Activated CD8-positive, alpha-beta memory T cell treated with anti-CD3 and anti-CD28 coated beads, Interleukin-2, amount 10 ng/mL, durations not matched to agents 7 days and 5 days (primary cell): ENCODE measurements at regions not wholly inside any gene's neighbourhood (a gene's known extent, or its start where the extent isn't known, plus 50 kb on each side); places are given as distances from the start of the nearest gene placed in this dataset.

Experiments used
- ATAC-seq: fragments of 150-1000 bp; cut with Tn5 transposase; one replicate; pipeline ENCODE4 v1.10.0; 2021; ENCODE audit warnings: moderate library complexity
- CTCF ChIA-PET: fragments of 350-600 bp; sonication (Branson Sonifier 250); formaldehyde crosslinking; loops from one replicate; lab custom pipeline; 2021; ENCODE audit warnings: antibody characterized with exemption; lab: Charles Lee
- DNase-seq: peaks from one replicate; pipeline ENCODE4 v3.0.0-alpha.2; 2020
- H3K27ac Mint-ChIP-seq: one replicate; pipeline ENCODE4 v1.8.0; 2021; ENCODE audit warnings: mild to moderate bottlenecking, mixed read lengths
- H3K27me3 Mint-ChIP-seq: one replicate; pipeline ENCODE4 v1.8.0; 2021; ENCODE audit warnings: mixed read lengths
- H3K36me3 Mint-ChIP-seq: one replicate; pipeline ENCODE4 v1.8.0; 2021; ENCODE audit warnings: mild to moderate bottlenecking, mixed read lengths
- H3K4me1 Mint-ChIP-seq: one replicate; pipeline ENCODE4 v1.8.0; 2021; ENCODE audit warnings: mixed read lengths
- H3K4me3 Mint-ChIP-seq: one replicate; pipeline ENCODE4 v1.8.0; 2021; ENCODE audit warnings: mild to moderate bottlenecking, moderate library complexity, mixed read lengths
- H3K9me3 Mint-ChIP-seq: one replicate; pipeline ENCODE4 v1.8.0; 2022; ENCODE audit warnings: low read depth, mixed read lengths

GRCh38 chr2:241974096-241974495 is 104.6 kb downstream of the RTP5 start:
- CTCF ChIA-PET = no interaction called here

DNA sequence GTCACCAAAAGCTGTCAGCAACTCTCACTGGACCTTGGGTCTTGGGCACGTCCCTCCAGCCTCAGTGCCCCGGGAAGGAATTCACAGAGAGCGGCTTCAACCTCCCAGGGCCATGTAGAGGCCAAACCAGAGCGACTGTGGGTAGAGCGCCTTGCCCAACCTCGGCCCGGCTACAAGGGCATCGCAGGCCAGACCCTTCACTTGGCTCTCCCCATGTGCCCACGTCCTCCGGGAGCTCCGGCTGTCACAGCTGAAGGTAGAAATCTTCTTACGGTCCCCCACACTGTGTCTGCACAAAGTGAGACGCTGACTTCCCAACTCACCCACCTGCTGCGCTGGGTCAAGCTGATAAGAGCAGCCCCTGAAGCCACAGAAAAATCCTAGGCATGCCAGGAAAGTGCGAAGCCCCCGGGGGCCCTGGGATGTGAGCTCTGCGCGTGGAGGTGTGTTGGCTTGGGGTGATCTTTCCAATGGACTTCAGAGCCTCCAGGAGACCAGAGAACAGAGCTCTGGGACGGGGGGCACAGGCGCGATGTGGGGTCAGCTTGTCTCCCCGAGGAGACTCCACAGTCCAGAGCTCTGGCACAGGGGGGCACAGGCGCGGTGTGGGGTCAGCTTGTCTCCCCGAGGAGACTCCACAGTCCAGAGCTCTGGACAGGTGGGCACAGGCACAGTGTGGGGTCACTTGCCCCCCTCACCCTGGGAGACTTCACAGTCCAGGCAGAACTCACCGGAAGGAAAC is 105.5 kb downstream of the RTP5 start:
- H3K4me3 Mint-ChIP-seq = no peak overlapping the region
- no peak for ATAC-seq
- no peaks in the 10 kb centered on the region for H3K9me3 Mint-ChIP-seq
- DNase-seq = no peak
- H3K4me1 Mint-ChIP-seq = no peaks in the 10 kb centered on the region
- no peaks in the 10 kb centered on the region for H3K27me3 Mint-ChIP-seq
- no peak overlapping the region for H3K27ac Mint-ChIP-seq
- CTCF ChIA-PET = no interaction called here
- peaks cover 6% of the 10 kb centered on the region for H3K36me3 Mint-ChIP-seq

More at GRCh38 chr2:241974096-241974495, 104.6 kb downstream of the RTP5 start:
- ATAC-seq (no peak), DNase-seq (no peak)
- no peaks in the 10 kb centered on the region for H3K9me3 Mint-ChIP-seq
- H3K27me3 Mint-ChIP-seq = no peaks in the 10 kb centered on the region
- no peak overlapping the region for H3K27ac Mint-ChIP-seq
- H3K4me1 Mint-ChIP-seq = no peaks in the 10 kb centered on the region
- H3K36me3 Mint-ChIP-seq = peaks cover 6% of the 10 kb centered on the region
- no peak overlapping the region for H3K4me3 Mint-ChIP-seq

- no peaks in the 10 kb centered on the region for H3K4me1 Mint-ChIP-seq
- H3K27me3 Mint-ChIP-seq = no peaks in the 10 kb centered on the region
- no peak overlapping the region for H3K4me3 Mint-ChIP-seq
- no peak for DNase-seq
- H3K36me3 Mint-ChIP-seq = peaks cover 6% of the 10 kb centered on the region
- H3K27ac Mint-ChIP-seq = no peak overlapping the region
- no peak for ATAC-seq
- H3K9me3 Mint-ChIP-seq = no peaks in the 10 kb centered on the region
- CTCF ChIA-PET = no interaction called here
Measured at GRCh38 chr2:241975593-241976284, 106.2 kb downstream of the RTP5 start.

DNA sequence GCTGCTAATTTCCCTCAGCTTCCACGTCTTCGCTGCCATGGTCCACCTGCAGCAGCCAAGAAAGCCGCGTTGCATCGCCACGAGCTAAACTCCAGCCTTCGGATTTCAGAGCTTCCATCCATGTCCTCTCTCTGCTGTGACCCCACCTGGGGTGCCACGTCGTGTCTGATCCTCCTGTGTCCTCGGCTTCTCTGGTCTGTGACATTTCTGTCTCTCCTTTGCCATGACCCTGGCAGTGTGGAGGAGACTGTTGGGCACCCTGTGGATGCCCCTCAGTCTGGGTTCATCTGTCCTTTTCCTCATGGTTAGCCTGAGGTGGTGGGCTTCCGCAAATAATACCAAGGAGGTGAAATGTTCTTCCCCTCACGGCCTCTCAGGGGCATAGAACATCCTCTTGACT is 106.8 kb downstream of the RTP5 start:
- no peak overlapping the region for H3K27ac Mint-ChIP-seq
- DNase-seq (no peak), ATAC-seq (no peak)
- no peak overlapping the region for H3K4me3 Mint-ChIP-seq
- CTCF ChIA-PET = no interaction called here
- H3K4me1 Mint-ChIP-seq = no peaks in the 10 kb centered on the region
- peaks cover 6% of the 10 kb centered on the region for H3K36me3 Mint-ChIP-seq
- no peaks in the 10 kb centered on the region for H3K27me3 Mint-ChIP-seq
- no peaks in the 10 kb centered on the region for H3K9me3 Mint-ChIP-seq

DNA sequence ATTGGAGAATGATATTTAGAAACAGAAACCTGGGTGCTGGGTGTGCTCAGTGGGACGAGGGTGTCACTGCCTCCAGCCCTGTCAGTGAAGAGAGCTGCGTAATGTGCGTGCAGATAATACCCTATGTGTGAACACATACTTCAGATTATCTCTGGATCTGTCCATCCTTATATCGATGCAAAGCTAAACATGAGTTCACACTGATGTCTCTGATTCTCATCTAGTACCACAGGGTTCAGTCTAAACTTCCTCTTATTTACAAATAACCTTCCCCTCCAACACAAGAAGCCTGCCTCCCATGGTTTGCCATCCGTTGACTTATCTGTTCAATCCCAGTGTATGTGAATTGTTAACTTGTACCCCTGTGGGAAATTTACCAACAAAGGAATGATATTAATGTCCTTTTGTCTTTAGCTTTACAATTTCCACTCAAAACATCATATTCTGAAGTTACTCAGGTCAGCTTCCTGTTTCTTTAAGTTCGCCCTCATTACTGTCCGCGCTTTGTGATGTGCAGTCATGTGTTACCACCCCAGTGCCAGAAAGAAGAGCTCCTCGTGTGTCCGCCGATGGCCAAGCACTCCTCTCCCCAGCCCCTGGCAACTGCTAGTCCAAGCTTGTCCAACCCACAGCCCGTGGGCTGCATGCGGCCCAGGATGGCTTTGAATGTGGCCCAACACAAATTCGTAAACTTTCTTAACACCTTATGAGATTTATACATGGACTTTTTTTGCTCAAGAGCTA is 108.2 kb downstream of the RTP5 start:
- CTCF ChIA-PET = interaction anchor here (1.1 to 3.4 kb wide), 2 partner anchors 12 to 26 kb away, joined by 3 to 19 read pairs; no protein-coding TSS in a partner anchor
- Mint-ChIP-seq H3K4me3 (no peak overlapping the region), H3K36me3 (peaks cover 3% of the 10 kb centered on the region), H3K4me1 (no peaks in the 10 kb centered on the region), H3K27me3 (no peaks in the 10 kb centered on the region), H3K9me3 (no peaks in the 10 kb centered on the region), H3K27ac (no peak overlapping the region)
- no peak for ATAC-seq
- DNase-seq = peak; percentile 18

DNA sequence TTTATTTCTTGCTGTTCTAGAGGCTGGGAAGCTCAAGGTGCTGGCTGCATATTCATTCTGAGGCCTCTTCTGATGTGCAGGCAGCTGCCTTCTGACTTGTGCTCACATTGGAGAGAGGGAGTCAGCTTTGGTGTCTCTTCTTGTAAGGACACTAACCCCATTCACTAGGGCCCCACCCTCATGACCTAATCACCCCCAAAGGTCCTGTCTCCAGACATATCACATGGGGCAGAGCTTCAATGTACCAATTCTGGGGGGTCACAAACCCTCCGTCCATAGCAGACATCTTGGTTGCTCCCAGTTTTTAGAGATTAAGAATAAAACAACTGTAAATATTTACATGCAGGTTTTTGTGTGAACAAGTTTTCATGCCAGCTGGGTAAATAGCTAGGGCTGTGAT is 109.1 kb downstream of the RTP5 start:
- no peak for DNase-seq
- H3K36me3 Mint-ChIP-seq = no peaks in the 10 kb centered on the region
- H3K4me1 Mint-ChIP-seq = no peaks in the 10 kb centered on the region
- no peaks in the 10 kb centered on the region for H3K9me3 Mint-ChIP-seq
- no peak for ATAC-seq
- no peaks in the 10 kb centered on the region for H3K27me3 Mint-ChIP-seq
- H3K27ac Mint-ChIP-seq = no peak overlapping the region
- no peak overlapping the region for H3K4me3 Mint-ChIP-seq
- CTCF ChIA-PET = interaction anchor here (1.1 to 3.4 kb wide), 2 partner anchors 13 to 27 kb away, joined by 3 to 19 read pairs; no protein-coding TSS in a partner anchor

- Mint-ChIP-seq H3K4me3 (no peak overlapping the region), H3K27me3 (no peaks in the 10 kb centered on the region)
- no peak for ATAC-seq
Measured at GRCh38 chr2:241980193-241980592, 110.7 kb downstream of the RTP5 start.

DNA sequence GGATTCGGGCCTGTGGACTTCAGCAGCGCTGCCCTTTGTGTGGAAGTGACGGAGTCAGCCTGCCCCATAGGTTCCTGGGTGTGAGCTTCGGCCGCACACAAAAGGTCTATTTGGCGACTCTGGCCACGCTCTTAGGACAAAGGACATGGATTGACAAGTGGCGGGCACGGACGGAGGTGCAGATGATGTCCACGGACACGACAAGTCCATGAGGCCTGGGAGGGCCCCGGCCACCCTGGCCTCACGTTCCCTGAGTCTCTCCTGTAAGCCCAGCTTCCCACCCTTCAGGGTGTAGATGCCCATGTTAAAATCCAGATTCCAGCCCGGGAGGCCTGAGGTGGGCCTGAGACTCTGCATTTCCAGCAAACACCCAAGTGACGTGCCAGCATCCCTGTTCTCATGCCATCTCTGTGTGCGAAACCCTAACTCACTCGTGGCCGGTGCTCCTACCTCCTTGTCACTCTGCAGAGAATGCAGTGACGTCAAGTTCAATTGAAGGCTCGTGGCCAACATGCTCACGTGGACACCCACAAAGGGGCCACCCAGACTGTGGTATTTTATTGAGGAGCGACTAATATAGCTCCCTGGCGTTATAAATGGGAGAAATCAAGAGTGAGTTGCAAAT is 111.7 kb downstream of the RTP5 start:
- peaks cover 5% of the 10 kb centered on the region for H3K27me3 Mint-ChIP-seq
- H3K27ac Mint-ChIP-seq = no peak overlapping the region
- H3K36me3 Mint-ChIP-seq = no peaks in the 10 kb centered on the region
- CTCF ChIA-PET = no interaction called here
- no peak overlapping the region for H3K4me3 Mint-ChIP-seq
- ATAC-seq (no peak), DNase-seq (peak; percentile 27)
- no peaks in the 10 kb centered on the region for H3K9me3 Mint-ChIP-seq
- peaks cover 8% of the 10 kb centered on the region for H3K4me1 Mint-ChIP-seq

More at GRCh38 chr2:241980193-241980592, 110.7 kb downstream of the RTP5 start:
- CTCF ChIA-PET = interaction anchor here (3.4 kb wide), 1 partner anchor 29 kb away, joined by 19 read pairs; no protein-coding TSS in a partner anchor
- H3K4me1 Mint-ChIP-seq = peaks cover 3% of the 10 kb centered on the region
- H3K36me3 Mint-ChIP-seq = no peaks in the 10 kb centered on the region
- no peaks in the 10 kb centered on the region for H3K9me3 Mint-ChIP-seq
- DNase-seq = no peak
- no peak overlapping the region for H3K27ac Mint-ChIP-seq

- Mint-ChIP-seq H3K27me3 (peaks cover 5% of the 10 kb centered on the region), H3K4me3 (no peak overlapping the region), H3K36me3 (no peaks in the 10 kb centered on the region), H3K4me1 (peaks cover 8% of the 10 kb centered on the region), H3K9me3 (no peaks in the 10 kb centered on the region), H3K27ac (no peak overlapping the region)
- no peak for DNase-seq
- CTCF ChIA-PET = no interaction called here
- ATAC-seq = no peak
Measured at GRCh38 chr2:241982706-241983570, 113.4 kb downstream of the RTP5 start.

- H3K36me3 Mint-ChIP-seq = no peaks in the 10 kb centered on the region
- peaks cover 8% of the 10 kb centered on the region for H3K4me1 Mint-ChIP-seq
- H3K27me3 Mint-ChIP-seq = peaks cover 5% of the 10 kb centered on the region
- H3K9me3 Mint-ChIP-seq = no peaks in the 10 kb centered on the region
- DNase-seq (peak; percentile 40), ATAC-seq (no peak)
- no peak overlapping the region for H3K4me3 Mint-ChIP-seq
- CTCF ChIA-PET = no interaction called here
- H3K27ac Mint-ChIP-seq = no peak overlapping the region
Measured at GRCh38 chr2:241983571-241984270, 114.2 kb downstream of the RTP5 start.

- DNase-seq (no peak), ATAC-seq (no peak)
- Mint-ChIP-seq H3K4me1 (peaks cover 8% of the 10 kb centered on the region), H3K36me3 (no peaks in the 10 kb centered on the region), H3K4me3 (no peak overlapping the region), H3K27ac (no peak overlapping the region), H3K27me3 (peaks cover 5% of the 10 kb centered on the region), H3K9me3 (no peaks in the 10 kb centered on the region)
- CTCF ChIA-PET = no interaction called here
Measured at GRCh38 chr2:241984271-241984655, 114.7 kb downstream of the RTP5 start.

GRCh38 chr2:241984658-241985057 is 115.1 kb downstream of the RTP5 start:
- no peak overlapping the region for H3K27ac Mint-ChIP-seq
- H3K36me3 Mint-ChIP-seq = no peaks in the 10 kb centered on the region
- DNase-seq = no peak
- no peak for ATAC-seq
- H3K4me1 Mint-ChIP-seq = peaks cover 8% of the 10 kb centered on the region
- H3K9me3 Mint-ChIP-seq = no peaks in the 10 kb centered on the region
- CTCF ChIA-PET = no interaction called here
- H3K4me3 Mint-ChIP-seq = no peak overlapping the region
- peaks cover 5% of the 10 kb centered on the region for H3K27me3 Mint-ChIP-seq
